Umbilical cord (tissue), 1 donor: ENCODE measurements at regions not wholly inside any gene's neighbourhood (a gene's known extent, or its start where the extent isn't known, plus 50 kb on each side); places are given as distances from the start of the nearest gene placed in this dataset.

ENCODE experiments used
- DNase-seq: peaks from one replicate; pipeline ENCODE4 v3.0.0-alpha.2; 2015; ENCODE audit warnings: low spot score

GRCh38 chr5:171603591-171603990, 182.0 kb upstream of the SMIM23 start:
- DNase-seq = no peak

- no peak for DNase-seq
Observed at GRCh38 chr5:171604195-171604594, 181.4 kb upstream of the SMIM23 start.

- no peak for DNase-seq
Observed at GRCh38 chr5:171606414-171607024, 179.1 kb upstream of the SMIM23 start.

GRCh38 chr5:171607863-171608262, 177.8 kb upstream of the SMIM23 start:
- DNase-seq = no peak

- DNase-seq = no peak
Observed at GRCh38 chr5:171609806-171610452, 175.7 kb upstream of the SMIM23 start.

- DNase-seq = no peak
Observed at GRCh38 chr5:171610686-171611085, 174.9 kb upstream of the SMIM23 start.

- no peak for DNase-seq
Observed at GRCh38 chr5:171612749-171613148, 172.9 kb upstream of the SMIM23 start.

- no peak for DNase-seq
Observed at GRCh38 chr5:171614511-171614910, 171.1 kb upstream of the SMIM23 start.

GRCh38 chr5:171614971-171615653, 170.5 kb upstream of the SMIM23 start:
- peak; percentile 36 for DNase-seq

GRCh38 chr5:171615705-171616640, 169.6 kb upstream of the SMIM23 start:
- no peak for DNase-seq

- DNase-seq = no peak
Observed at GRCh38 chr5:171617266-171617665, 168.4 kb upstream of the SMIM23 start.

GRCh38 chr5:171617817-171618591, 167.6 kb upstream of the SMIM23 start:
- DNase-seq = no peak

- no peak for DNase-seq
Observed at GRCh38 chr5:171619196-171619595, 166.4 kb upstream of the SMIM23 start.

- no peak for DNase-seq
Observed at GRCh38 chr5:171619744-171620143, 165.9 kb upstream of the SMIM23 start.

GRCh38 chr5:171622010-171622409, 163.6 kb upstream of the SMIM23 start:
- no peak for DNase-seq

- no peak for DNase-seq
Observed at GRCh38 chr5:171623107-171623506, 162.5 kb upstream of the SMIM23 start.

- DNase-seq = no peak
Observed at GRCh38 chr5:171623551-171624097, 162.0 kb upstream of the SMIM23 start.

GRCh38 chr5:171624396-171624795, 161.2 kb upstream of the SMIM23 start:
- no peak for DNase-seq

- DNase-seq = no peak
Observed at GRCh38 chr5:171625646-171626045, 160.0 kb upstream of the SMIM23 start.

GRCh38 chr5:171627936-171628632, 157.5 kb upstream of the SMIM23 start:
- DNase-seq = no peak
